A549 (cell line): ENCODE measurements at regions not wholly inside any gene's neighbourhood (a gene's known extent, or its start where the extent isn't known, plus 50 kb on each side); places are given as distances from the start of the nearest gene placed in this dataset.

Source experiments
- BCL3 ChIP-seq: fragments of >200 bp; sonication (Bioruptor Twin); formaldehyde crosslinking; IDR thresholded peaks from 3 replicates; pipeline ENCODE4 v1.6.1; 2016
- CTCF ChIP-seq: fragments of >200 bp; sonication (Bioruptor Twin); formaldehyde crosslinking; IDR thresholded peaks from 3 replicates; pipeline ENCODE4 v1.5.1; 2016
- GATA3 ChIP-seq: IDR thresholded peaks from 2 replicates; pipeline ENCODE4 v1.6.1; 2012; ENCODE audit warnings: borderline replicate concordance
- KDM5A ChIP-seq: fragments of 200-600 bp; sonication (generic); IDR thresholded peaks from 2 replicates; pipeline ENCODE4 v1.6.1; 2016; ENCODE audit warnings: antibody characterized with exemption, mild to moderate bottlenecking
- MAZ ChIP-seq: fragments of 150-350 bp; IDR thresholded peaks from 2 replicates; pipeline ENCODE4 v1.6.1; 2014; ENCODE audit warnings: antibody characterized with exemption, low read depth, low read length, borderline replicate concordance
- NR3C1 ChIP-seq: fragments of >200 bp; sonication (Bioruptor Twin); formaldehyde crosslinking; IDR thresholded peaks from 3 replicates; pipeline ENCODE4 v1.6.1; 2017
- PHF8 ChIP-seq: fragments of 200-600 bp; sonication (generic); IDR thresholded peaks from 2 replicates; pipeline ENCODE4 v1.6.1; 2016; ENCODE audit warnings: low read depth, mild to moderate bottlenecking, antibody characterized with exemption, moderate library complexity, borderline replicate concordance
- POLR2A ChIP-seq: IDR thresholded peaks from 2 replicates; pipeline ENCODE4 v1.6.1; 2012; ENCODE audit warnings: mild to moderate bottlenecking, low read length
- REST ChIP-seq: fragments of 200-600 bp; sonication (generic); IDR thresholded peaks from 2 replicates; pipeline ENCODE4 v1.6.1; 2016; ENCODE audit warnings: antibody characterized with exemption, mild to moderate bottlenecking, moderate library complexity

GRCh38 chr18:8947566-8947965 lies 154.9 kb upstream of the NDUFV2 start:
- no peak for TF ChIP-seq CTCF
- no peak for TF ChIP-seq MAZ
- no peak for TF ChIP-seq KDM5A
- TF ChIP-seq PHF8: no peak
- TF ChIP-seq NR3C1: no peak
- TF ChIP-seq BCL3: no peak
- TF ChIP-seq POLR2A: no peak
- no peak for TF ChIP-seq REST
- TF ChIP-seq GATA3: no peak
